HG02973 (cell line): ENCODE measurements at regions not wholly inside any gene's neighbourhood (a gene's known extent, or its start where the extent isn't known, plus 50 kb on each side); places are given as distances from the start of the nearest gene placed in this dataset.
"Not testable (repeated sequence)": the region's sequence is repeated elsewhere in the genome, so short reads cannot be mapped to it uniquely, and the experiment has no call there.

ENCODE experiments used
- ATAC-seq: cut with Tn5 transposase; IDR thresholded peaks from one replicate; pipeline ENCODE4 v1.9.1; 2021; ENCODE audit warnings: moderate library complexity; ENCODE audit not compliant: unreplicated experiment

GRCh38 chr13:58476206-58476918, 844.8 kb downstream of the PCDH17 start:
- no peak for ATAC-seq

- no peak for ATAC-seq
Measured at GRCh38 chr13:58478858-58479257, 847.3 kb downstream of the PCDH17 start.

GRCh38 chr13:58480061-58480460, 848.5 kb downstream of the PCDH17 start:
- no peak for ATAC-seq

- no peak for ATAC-seq
Measured at GRCh38 chr13:58488251-58488650, 856.7 kb downstream of the PCDH17 start.

GRCh38 chr13:58495668-58496067, 864.1 kb downstream of the PCDH17 start:
- no peak for ATAC-seq

GRCh38 chr13:58500938-58501337, 869.4 kb downstream of the PCDH17 start:
- ATAC-seq = no peak

- not testable (repeated sequence) for ATAC-seq
Measured at GRCh38 chr13:58504202-58504700, 872.7 kb downstream of the PCDH17 start.

- ATAC-seq = not testable (repeated sequence)
Measured at GRCh38 chr13:58505262-58505920, 873.8 kb downstream of the PCDH17 start.

- no peak for ATAC-seq
Measured at GRCh38 chr13:58528351-58528750, 896.8 kb downstream of the PCDH17 start.

GRCh38 chr13:58531614-58532013, 900.1 kb downstream of the PCDH17 start:
- no peak for ATAC-seq

GRCh38 chr13:58542530-58542929, 911.0 kb downstream of the PCDH17 start:
- no peak for ATAC-seq

- ATAC-seq = no peak
Measured at GRCh38 chr13:58547419-58547818, 915.9 kb downstream of the PCDH17 start.

- no peak for ATAC-seq
Measured at GRCh38 chr13:58566176-58566575, 934.6 kb downstream of the PCDH17 start.

- no peak for ATAC-seq
Measured at GRCh38 chr13:58573743-58574142, 942.2 kb downstream of the PCDH17 start.

GRCh38 chr13:58574791-58575190, 943.2 kb downstream of the PCDH17 start:
- no peak for ATAC-seq

- ATAC-seq = no peak
Measured at GRCh38 chr13:58579468-58579867, 947.9 kb downstream of the PCDH17 start.

GRCh38 chr13:58583966-58584365, 952.4 kb downstream of the PCDH17 start:
- ATAC-seq = no peak

GRCh38 chr13:58584610-58585009, 953.1 kb downstream of the PCDH17 start:
- ATAC-seq = no peak

- peak; percentile 99 for ATAC-seq
Measured at GRCh38 chr13:58587183-58587582, 955.6 kb downstream of the PCDH17 start.

GRCh38 chr13:58592052-58592451, 960.5 kb downstream of the PCDH17 start:
- no peak for ATAC-seq

GRCh38 chr13:58592786-58593185, 961.2 kb downstream of the PCDH17 start:
- no peak for ATAC-seq
